Panc1 (cell line): ENCODE measurements at regions not wholly inside any gene's neighbourhood (a gene's known extent, or its start where the extent isn't known, plus 50 kb on each side); places are given as distances from the start of the nearest gene placed in this dataset.

Experiments
- ATAC-seq: fragments of 200-7000 bp; cut with Tn5 transposase; 2 replicates; pipeline ENCODE4 v1.9.1; 2020; ENCODE audit warnings: mild to moderate bottlenecking, moderate library complexity
- BruUV-seq: library from RNA; stranded (reverse); fragments of 400-500 nt; replicated peaks from 2 replicates; lab custom pipeline; 2021; lab: Mats Ljungman, UMichigan
- CTCF ChIA-PET: fragments of 300-600 bp; sonication (Branson Sonifier 250); formaldehyde crosslinking; loops from one replicate; lab custom pipeline; 2022; ENCODE audit warnings: antibody characterized with exemption; lab: Charles Lee
- POLR2A ChIA-PET: fragments of 300-600 bp; sonication (Branson Sonifier 250); formaldehyde crosslinking; loops from one replicate; lab custom pipeline; 2022; ENCODE audit warnings: antibody characterized with exemption; lab: Charles Lee
- DNase-seq: peaks from one replicate; pipeline ENCODE4 v3.0.0-alpha.2; 2010; ENCODE audit warnings: low read depth, low spot score
- H3K27ac ChIP-seq: 2 replicates; pipeline ENCODE4 v1.5.1; 2011; ENCODE audit warnings: mild to moderate bottlenecking, low read length, inconsistent platforms
- H3K27me3 ChIP-seq: fragments of 200-500 bp; sonication (Bioruptor generic); 2 replicates; pipeline ENCODE4 v1.6.0; 2014; ENCODE audit warnings: low read length, inconsistent platforms; ENCODE audit not compliant: control insufficient read depth, insufficient read depth
- H3K36me3 ChIP-seq: fragments of 200-500 bp; sonication (Bioruptor generic); 2 replicates; pipeline ENCODE4 v1.5.1; 2014; ENCODE audit warnings: inconsistent platforms, mild to moderate bottlenecking, low read length, moderate library complexity; ENCODE audit not compliant: control insufficient read depth, insufficient read depth
- H3K4me1 ChIP-seq: 2 replicates; pipeline ENCODE4 v1.5.1; 2011; ENCODE audit warnings: inconsistent platforms, mild to moderate bottlenecking, low read length, moderate library complexity; ENCODE audit not compliant: control insufficient read depth, insufficient read depth
- H3K4me3 ChIP-seq, 2 experiments: 2 replicates each; pipeline ENCODE4 v1.5.1; 2011 to 2012; ENCODE audit warnings: low read depth in 2 of 2, low read length in 2 of 2, mild to moderate bottlenecking in 2 of 2, inconsistent platforms in 1 of 2, moderate library complexity in 1 of 2
- H3K9me3 ChIP-seq: fragments of 200-500 bp; sonication (Bioruptor generic); 2 replicates; pipeline ENCODE4 v1.5.1; 2014; ENCODE audit warnings: low read depth, mild to moderate bottlenecking, inconsistent platforms, low read length, moderate library complexity; ENCODE audit not compliant: control insufficient read depth, insufficient read depth
- POLR2AphosphoS5 ChIP-seq: IDR thresholded peaks from 2 replicates; pipeline ENCODE4 v1.6.1; 2012; ENCODE audit warnings: mild to moderate bottlenecking, low read depth, low read length, moderate library complexity
- SIN3A ChIP-seq: IDR thresholded peaks from 2 replicates; pipeline ENCODE4 v1.6.1; 2012; ENCODE audit warnings: low read depth, mild to moderate bottlenecking, low read length, moderate library complexity, borderline replicate concordance; ENCODE audit not compliant: insufficient read depth
- TCF7L2 ChIP-seq: IDR thresholded peaks from 2 replicates; pipeline ENCODE4 v1.6.1; 2011; ENCODE audit warnings: mild to moderate bottlenecking, low read depth, low read length, inconsistent platforms
- in situ Hi-C: cut with HindIII; loops from 2 replicates; pipeline ENCODE4 v1.10.0; 2016; ENCODE audit warnings: low sequenced_read_pairs, low pct_unique_long_range_greater_than_20kb
- intact Hi-C: fragments of 100-400 bp; cut with micrococcal nuclease; formaldehyde crosslinking; loops from one replicate; pipeline ENCODE4 v1.10.0; 2022; ENCODE audit not compliant: unreplicated experiment
- TF ChIP-seq, protein P1 (sequence below): fragments of 450-650 bp; IDR thresholded peaks from 2 replicates; pipeline ENCODE4 v1.5.1; 2017; ENCODE audit warnings: mild to moderate bottlenecking
- TF ChIP-seq, protein P2 (sequence below), 2 experiments: IDR thresholded peaks; 2 replicates each; pipeline ENCODE4 v1.6.1; 2011 to 2012; ENCODE audit warnings: low read depth in 2 of 2, control low read depth in 1 of 2, low read length in 1 of 2, mild to moderate bottlenecking in 1 of 2, moderate library complexity in 1 of 2; ENCODE audit not compliant: insufficient read depth in 1 of 2

- Histone ChIP-seq H3K4me1 (no peaks in the 10 kb centered on the region), H3K27ac (no peak overlapping the region), H3K4me3 (no peak overlapping the region), H3K36me3 (no peaks in the 10 kb centered on the region), H3K9me3 (no peaks in the 10 kb centered on the region), H3K27me3 (peaks cover 5% of the 10 kb centered on the region)
- CTCF ChIA-PET: no interaction called here
- POLR2A ChIA-PET: no interaction called here
- DNase-seq: no peak
- ATAC-seq: no peak
- TF ChIP-seq, protein P1, sequence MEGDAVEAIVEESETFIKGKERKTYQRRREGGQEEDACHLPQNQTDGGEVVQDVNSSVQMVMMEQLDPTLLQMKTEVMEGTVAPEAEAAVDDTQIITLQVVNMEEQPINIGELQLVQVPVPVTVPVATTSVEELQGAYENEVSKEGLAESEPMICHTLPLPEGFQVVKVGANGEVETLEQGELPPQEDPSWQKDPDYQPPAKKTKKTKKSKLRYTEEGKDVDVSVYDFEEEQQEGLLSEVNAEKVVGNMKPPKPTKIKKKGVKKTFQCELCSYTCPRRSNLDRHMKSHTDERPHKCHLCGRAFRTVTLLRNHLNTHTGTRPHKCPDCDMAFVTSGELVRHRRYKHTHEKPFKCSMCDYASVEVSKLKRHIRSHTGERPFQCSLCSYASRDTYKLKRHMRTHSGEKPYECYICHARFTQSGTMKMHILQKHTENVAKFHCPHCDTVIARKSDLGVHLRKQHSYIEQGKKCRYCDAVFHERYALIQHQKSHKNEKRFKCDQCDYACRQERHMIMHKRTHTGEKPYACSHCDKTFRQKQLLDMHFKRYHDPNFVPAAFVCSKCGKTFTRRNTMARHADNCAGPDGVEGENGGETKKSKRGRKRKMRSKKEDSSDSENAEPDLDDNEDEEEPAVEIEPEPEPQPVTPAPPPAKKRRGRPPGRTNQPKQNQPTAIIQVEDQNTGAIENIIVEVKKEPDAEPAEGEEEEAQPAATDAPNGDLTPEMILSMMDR: no peak
- TF ChIP-seq POLR2AphosphoS5: no peak
- TF ChIP-seq, protein P2, sequence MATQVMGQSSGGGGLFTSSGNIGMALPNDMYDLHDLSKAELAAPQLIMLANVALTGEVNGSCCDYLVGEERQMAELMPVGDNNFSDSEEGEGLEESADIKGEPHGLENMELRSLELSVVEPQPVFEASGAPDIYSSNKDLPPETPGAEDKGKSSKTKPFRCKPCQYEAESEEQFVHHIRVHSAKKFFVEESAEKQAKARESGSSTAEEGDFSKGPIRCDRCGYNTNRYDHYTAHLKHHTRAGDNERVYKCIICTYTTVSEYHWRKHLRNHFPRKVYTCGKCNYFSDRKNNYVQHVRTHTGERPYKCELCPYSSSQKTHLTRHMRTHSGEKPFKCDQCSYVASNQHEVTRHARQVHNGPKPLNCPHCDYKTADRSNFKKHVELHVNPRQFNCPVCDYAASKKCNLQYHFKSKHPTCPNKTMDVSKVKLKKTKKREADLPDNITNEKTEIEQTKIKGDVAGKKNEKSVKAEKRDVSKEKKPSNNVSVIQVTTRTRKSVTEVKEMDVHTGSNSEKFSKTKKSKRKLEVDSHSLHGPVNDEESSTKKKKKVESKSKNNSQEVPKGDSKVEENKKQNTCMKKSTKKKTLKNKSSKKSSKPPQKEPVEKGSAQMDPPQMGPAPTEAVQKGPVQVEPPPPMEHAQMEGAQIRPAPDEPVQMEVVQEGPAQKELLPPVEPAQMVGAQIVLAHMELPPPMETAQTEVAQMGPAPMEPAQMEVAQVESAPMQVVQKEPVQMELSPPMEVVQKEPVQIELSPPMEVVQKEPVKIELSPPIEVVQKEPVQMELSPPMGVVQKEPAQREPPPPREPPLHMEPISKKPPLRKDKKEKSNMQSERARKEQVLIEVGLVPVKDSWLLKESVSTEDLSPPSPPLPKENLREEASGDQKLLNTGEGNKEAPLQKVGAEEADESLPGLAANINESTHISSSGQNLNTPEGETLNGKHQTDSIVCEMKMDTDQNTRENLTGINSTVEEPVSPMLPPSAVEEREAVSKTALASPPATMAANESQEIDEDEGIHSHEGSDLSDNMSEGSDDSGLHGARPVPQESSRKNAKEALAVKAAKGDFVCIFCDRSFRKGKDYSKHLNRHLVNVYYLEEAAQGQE (IDR thresholded peaks at IDR 0.05; ENCODE audit: insufficient read depth in 1 of 2, low read depth in 2 of 2, low read length in 1 of 2): no peak
- no peak for TF ChIP-seq SIN3A
- no peak for TF ChIP-seq TCF7L2
- no TSS peak for BruUV-seq
- intact Hi-C loops: no loop called here
- in situ Hi-C loops: no loop called here
Measured at GRCh38 chr2:239876948-239877289, 148.2 kb downstream of the NDUFA10 start.

DNA sequence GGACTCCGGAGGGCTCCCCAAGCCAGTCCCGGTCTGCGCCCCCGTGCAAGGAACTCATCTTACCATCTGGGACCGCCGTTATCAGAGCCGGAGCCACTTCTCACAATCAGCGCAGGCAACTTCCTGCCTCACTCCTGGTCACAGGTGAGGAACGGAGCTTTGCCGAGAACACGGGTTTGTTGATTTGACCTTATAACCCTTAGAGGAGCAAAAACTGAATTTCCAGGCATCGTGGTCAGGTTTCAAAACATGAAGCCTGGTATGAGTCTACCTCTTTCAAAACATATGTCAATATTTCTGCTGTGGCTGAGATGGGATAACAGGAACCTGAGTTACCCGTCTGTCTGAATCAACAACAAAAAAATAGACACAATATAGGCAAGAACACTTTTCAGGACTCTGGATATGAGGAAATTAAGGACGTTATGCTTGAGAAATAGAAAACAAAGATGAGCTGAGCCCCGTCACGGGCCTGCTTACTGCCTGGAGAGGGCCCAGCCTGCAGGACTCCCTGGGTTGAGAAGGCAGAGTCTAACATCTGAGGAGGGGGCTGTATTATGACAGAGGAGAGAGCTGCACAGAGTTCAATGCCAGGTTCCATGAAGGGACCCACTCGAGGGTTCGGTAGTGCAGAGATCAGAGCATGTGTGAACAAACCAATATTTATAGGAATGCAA is 148.7 kb downstream of the NDUFA10 start:
- ChIA-PET POLR2A (no interaction called here), CTCF (no interaction called here)
- H3K9me3 ChIP-seq: no peaks in the 10 kb centered on the region
- DNase-seq: no peak
- peaks cover 5% of the 10 kb centered on the region for H3K27me3 ChIP-seq
- H3K4me3 ChIP-seq: no peak overlapping the region
- no TSS peak for BruUV-seq
- in situ Hi-C loops (no loop called here), intact Hi-C loops (no loop called here)
- no peaks in the 10 kb centered on the region for H3K4me1 ChIP-seq
- ATAC-seq: no peak
- no peak overlapping the region for H3K27ac ChIP-seq
- no peaks in the 10 kb centered on the region for H3K36me3 ChIP-seq
- TF ChIP-seq SIN3A (no peak), POLR2AphosphoS5 (no peak), TCF7L2 (no peak)
- TF ChIP-seq, protein P1: no peak
- TF ChIP-seq, protein P2 (IDR thresholded peaks at IDR 0.05; ENCODE audit: insufficient read depth in 1 of 2, low read depth in 2 of 2, low read length in 1 of 2): no peak
